ENCODE measurements at regions not wholly inside any gene's neighbourhood (a gene's known extent, or its start where the extent isn't known, plus 50 kb on each side); places are given as distances from the start of the nearest gene placed in this dataset.

- no peak for DNase-seq (ENCODE audit: low read depth in 2 of 2)
These were observed 399.2 kb downstream of the NLGN4X start for GRCh38 chrX:5829469-5829868.

- no peak for DNase-seq (ENCODE audit: low read depth in 2 of 2)
These were observed 399.6 kb downstream of the NLGN4X start for GRCh38 chrX:5829060-5829459.

GRCh38 chrX:5823903-5824302 is 404.8 kb downstream of the NLGN4X start:
- DNase-seq (ENCODE audit: low read depth in 2 of 2), result no peak

GRCh38 chrX:5810636-5811035 is 418.0 kb downstream of the NLGN4X start:
- no peak for DNase-seq (ENCODE audit: low read depth in 2 of 2)

- no peak for DNase-seq (ENCODE audit: low read depth in 2 of 2)
These were observed 421.5 kb downstream of the NLGN4X start for GRCh38 chrX:5807181-5807580.

GRCh38 chrX:5802391-5802790 is 426.3 kb downstream of the NLGN4X start:
- DNase-seq (ENCODE audit: low read depth in 2 of 2), result no peak

GRCh38 chrX:5791721-5792120 is 436.9 kb downstream of the NLGN4X start:
- DNase-seq (ENCODE audit: low read depth in 2 of 2), result no peak

- no peak for DNase-seq (ENCODE audit: low read depth in 2 of 2)
These were observed 439.8 kb downstream of the NLGN4X start for GRCh38 chrX:5788910-5789309.

GRCh38 chrX:5780821-5781220 is 447.8 kb downstream of the NLGN4X start:
- no peak for DNase-seq (ENCODE audit: low read depth in 2 of 2)

- DNase-seq (ENCODE audit: low read depth in 2 of 2), result no peak
These were observed 452.7 kb downstream of the NLGN4X start for GRCh38 chrX:5775846-5776430.

GRCh38 chrX:5774446-5774845 is 454.2 kb downstream of the NLGN4X start:
- DNase-seq (ENCODE audit: low read depth in 2 of 2), result no peak

- no peak for DNase-seq (ENCODE audit: low read depth in 2 of 2)
These were observed 457.2 kb downstream of the NLGN4X start for GRCh38 chrX:5771441-5771840.

- no peak for DNase-seq (ENCODE audit: low read depth in 2 of 2)
These were observed 472.1 kb downstream of the NLGN4X start for GRCh38 chrX:5756616-5757015.

- DNase-seq (ENCODE audit: low read depth in 2 of 2), result no peak
These were observed 475.4 kb downstream of the NLGN4X start for GRCh38 chrX:5753291-5753690.

GRCh38 chrX:5752831-5753230 is 475.8 kb downstream of the NLGN4X start:
- DNase-seq (ENCODE audit: low read depth in 2 of 2), result no peak

- DNase-seq (ENCODE audit: low read depth in 2 of 2), result no peak
These were observed 480.0 kb downstream of the NLGN4X start for GRCh38 chrX:5748586-5749150.

GRCh38 chrX:5746231-5746630 is 482.4 kb downstream of the NLGN4X start:
- no peak for DNase-seq (ENCODE audit: low read depth in 2 of 2)

GRCh38 chrX:5733501-5733900 is 495.2 kb downstream of the NLGN4X start:
- no peak for DNase-seq (ENCODE audit: low read depth in 2 of 2)

- DNase-seq (ENCODE audit: low read depth in 2 of 2), result no peak
These were observed 498.1 kb downstream of the NLGN4X start for GRCh38 chrX:5730556-5730955.

- no peak for DNase-seq (ENCODE audit: low read depth in 2 of 2)
These were observed 502.4 kb downstream of the NLGN4X start for GRCh38 chrX:5726224-5726623.

- DNase-seq (ENCODE audit: low read depth in 2 of 2), result no peak
These were observed 504.5 kb downstream of the NLGN4X start for GRCh38 chrX:5724123-5724522.

GRCh38 chrX:5718651-5719050 is 510.0 kb downstream of the NLGN4X start:
- no peak for DNase-seq (ENCODE audit: low read depth in 2 of 2)

GRCh38 chrX:5716666-5717065 is 512.0 kb downstream of the NLGN4X start:
- DNase-seq (ENCODE audit: low read depth in 2 of 2), result no peak

- DNase-seq (ENCODE audit: low read depth in 2 of 2), result no peak
These were observed 520.4 kb downstream of the NLGN4X start for GRCh38 chrX:5708251-5708650.
